Keratinocyte (primary cell): ENCODE measurements at regions not wholly inside any gene's neighbourhood (a gene's known extent, or its start where the extent isn't known, plus 50 kb on each side); places are given as distances from the start of the nearest gene placed in this dataset.

Source experiments
- CTCF ChIP-seq, 3 experiments: IDR thresholded peaks in 1 of 3; conservative IDR thresholded peaks in 1 of 3; optimal IDR thresholded peaks in 1 of 3; 2 replicates in 2 of 3; 3 replicates in 1 of 3; pipeline versions ENCODE3 to v1.5.1; 2011; ENCODE audit warnings: low read length in 3 of 3, mild to moderate bottlenecking in 3 of 3, moderate library complexity in 2 of 3, control low read depth in 1 of 3, inconsistent platforms in 1 of 3; ENCODE audit not compliant: insufficient read depth in 2 of 3; ENCODE audit errors: extremely low read depth in 1 of 3
- EZH2 ChIP-seq: IDR thresholded peaks from one replicate; pipeline ENCODE4 v1.6.1; 2012; ENCODE audit warnings: inconsistent platforms, mild to moderate bottlenecking, low read length, moderate library complexity

DNA sequence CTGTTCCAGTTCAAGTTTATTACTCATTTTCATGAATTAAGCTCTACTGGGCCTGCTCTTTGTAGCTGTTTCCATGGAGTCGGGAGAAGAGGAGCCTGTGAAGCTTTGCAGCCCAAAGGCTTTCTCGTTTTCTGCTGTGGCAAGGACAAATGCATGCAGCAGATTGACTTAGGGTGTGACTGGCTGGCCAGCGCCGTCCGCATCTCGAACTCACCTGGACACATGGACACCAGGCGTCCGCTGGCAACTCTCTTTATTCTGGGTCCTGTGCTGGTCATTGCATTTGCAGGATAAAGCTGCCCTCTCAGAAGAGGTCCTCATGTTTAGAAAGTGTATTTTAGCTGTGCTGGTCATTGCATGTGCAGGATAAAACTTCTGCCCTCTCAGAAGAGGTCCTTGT lies 350.4 kb downstream of the TMEM121 start:
- TF ChIP-seq CTCF (optimal IDR thresholded peaks at IDR 0.05 in 1 of 3, IDR thresholded peaks at IDR 0.05 in 1 of 3, conservative IDR thresholded peaks at IDR 0.05 in 1 of 3; ENCODE audit: extremely low read depth in 1 of 3, insufficient read depth in 2 of 3, low read length in 3 of 3) (no peak), EZH2 (no peak)
